Stimulated activated CD4-positive, alpha-beta T cell treated with anti-CD3 and anti-CD28 coated beads, Interleukin-1b, Interleukin-23, amount 100 ng/mL, for 4 hours (primary cell): ENCODE measurements at regions not wholly inside any gene's neighbourhood (a gene's known extent, or its start where the extent isn't known, plus 50 kb on each side); places are given as distances from the start of the nearest gene placed in this dataset.

ENCODE experiments used
- DNase-seq, 2 donors: peaks; one replicate each; pipeline ENCODE4 v3.0.0-alpha.2; 2020; ENCODE audit warnings: low read depth in 2 of 2

DNA sequence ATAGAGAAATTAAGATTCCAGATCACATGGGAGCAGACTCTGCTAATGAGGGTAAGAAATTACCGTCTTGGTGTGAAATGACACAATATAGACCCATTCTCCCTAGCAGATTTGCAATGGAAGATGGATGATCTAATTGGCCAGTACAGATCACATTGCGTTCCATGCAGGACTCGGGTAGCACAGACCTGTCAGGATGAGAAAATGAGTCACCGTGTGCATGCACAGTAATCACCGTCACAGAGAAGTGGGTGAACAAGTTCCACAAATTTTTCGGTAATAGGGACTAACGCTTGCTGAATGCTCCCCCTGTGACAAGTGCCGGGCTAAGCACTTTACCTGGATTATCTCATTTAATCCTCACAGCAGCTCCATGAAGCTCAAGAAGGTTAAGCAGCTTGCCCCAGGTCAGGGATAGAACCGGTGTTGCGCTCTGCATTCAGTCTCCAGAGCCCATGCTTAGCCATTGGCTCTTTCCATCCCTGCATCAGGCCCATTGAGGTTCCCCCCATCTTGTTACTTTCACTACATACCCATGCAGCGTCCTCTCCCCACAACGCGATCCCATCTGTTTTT, 375.6 kb downstream of the FBXW7 start:
- DNase-seq, result no peak

DNA sequence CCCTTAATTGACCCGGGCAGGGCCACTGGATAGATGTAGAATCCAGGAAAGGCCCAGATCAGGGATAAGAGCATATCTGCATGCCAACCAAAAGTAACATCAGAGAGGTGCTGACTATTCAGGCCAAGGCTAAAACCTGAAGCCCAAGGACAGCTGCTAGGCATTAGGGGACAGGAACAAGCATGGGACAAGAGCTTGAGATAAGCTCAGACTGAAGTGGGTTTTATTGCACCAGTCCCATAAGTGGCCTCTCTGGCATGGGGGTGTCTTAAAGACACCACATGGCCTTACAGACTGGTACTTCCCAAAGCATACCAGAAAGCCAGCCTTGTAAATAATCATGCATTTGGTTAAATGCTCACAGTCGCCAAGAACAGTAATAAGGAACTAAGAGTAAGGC, 376.1 kb downstream of the FBXW7 start:
- no peak for DNase-seq

DNA sequence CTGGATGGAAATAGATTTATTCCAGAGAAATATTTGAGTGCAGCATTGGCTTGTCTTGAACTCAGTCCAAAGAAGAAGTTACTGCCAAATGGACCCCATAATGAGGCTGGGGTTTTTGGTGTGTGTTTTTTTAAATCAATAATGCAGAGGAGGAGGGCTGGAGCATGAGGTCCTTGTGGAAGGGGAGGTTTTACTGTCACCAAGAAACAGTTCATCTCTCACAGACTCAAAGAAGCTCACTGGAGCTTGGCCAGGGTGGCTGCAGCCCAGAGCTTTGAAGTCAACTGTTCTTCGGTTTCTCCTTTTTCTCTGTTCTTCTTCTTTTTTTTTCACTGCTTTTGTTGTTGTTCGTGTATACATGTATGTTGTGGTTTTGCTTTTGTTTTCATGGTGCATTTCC, 377.7 kb downstream of the FBXW7 start:
- DNase-seq, result no peak

DNA sequence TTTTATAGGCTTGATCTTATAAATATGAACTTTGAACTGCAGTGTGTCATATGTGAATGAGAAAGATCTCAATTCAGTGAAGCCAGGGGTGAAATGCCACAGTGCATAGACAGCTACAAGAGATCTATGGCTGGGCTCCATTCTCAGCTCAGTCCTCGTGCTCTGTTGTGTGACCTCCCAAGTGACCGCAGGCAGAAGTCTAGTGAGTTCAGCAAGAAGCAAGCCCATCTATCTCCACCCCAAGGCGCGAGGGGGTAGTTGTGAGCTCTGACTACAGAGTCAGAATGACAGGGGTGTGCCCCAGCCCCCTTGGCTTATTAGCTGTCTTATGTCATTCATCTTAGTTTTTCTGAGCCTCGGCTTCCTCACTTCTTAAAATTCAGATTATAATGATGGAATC, 378.3 kb downstream of the FBXW7 start:
- DNase-seq, result no peak

DNA sequence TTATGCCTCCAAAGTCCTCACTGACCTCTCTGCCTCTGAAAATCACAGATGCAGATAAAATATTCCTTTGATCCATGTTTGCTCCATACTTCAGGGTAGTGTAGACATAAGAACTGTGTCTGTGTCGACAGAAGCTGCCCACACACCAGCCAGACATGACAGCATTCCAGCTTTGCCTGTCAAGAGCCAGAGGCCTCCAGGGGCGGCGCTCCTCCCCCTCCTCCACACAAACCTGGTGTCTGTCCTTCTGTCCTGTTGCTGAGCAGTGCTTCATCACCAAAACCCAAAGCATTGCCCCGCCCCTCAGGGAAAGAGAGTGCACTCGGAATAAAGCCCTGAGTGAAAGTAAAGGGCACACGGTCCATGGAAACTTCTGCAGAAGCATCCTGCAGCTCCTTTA, 379.4 kb downstream of the FBXW7 start:
- DNase-seq, result no peak

DNA sequence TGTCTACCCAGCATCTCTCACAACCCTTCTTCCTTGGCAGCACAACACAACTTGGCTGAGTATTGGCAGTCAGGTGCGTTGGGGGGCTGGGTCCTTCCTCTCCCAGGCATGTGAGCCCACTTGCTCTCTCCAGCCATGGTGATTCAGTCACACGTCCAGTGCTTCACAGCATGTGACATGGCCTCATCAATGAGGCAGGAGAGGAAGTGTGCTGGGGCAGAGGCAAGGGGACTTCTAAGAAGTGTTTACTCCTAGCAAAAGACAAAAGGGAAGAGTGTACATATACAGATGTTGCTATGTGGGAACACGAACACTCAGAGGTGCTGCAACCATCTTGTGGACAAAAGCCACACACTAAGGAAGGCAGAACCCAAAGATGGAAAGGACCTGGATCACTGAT, 380.8 kb downstream of the FBXW7 start:
- DNase-seq, result no peak

DNA sequence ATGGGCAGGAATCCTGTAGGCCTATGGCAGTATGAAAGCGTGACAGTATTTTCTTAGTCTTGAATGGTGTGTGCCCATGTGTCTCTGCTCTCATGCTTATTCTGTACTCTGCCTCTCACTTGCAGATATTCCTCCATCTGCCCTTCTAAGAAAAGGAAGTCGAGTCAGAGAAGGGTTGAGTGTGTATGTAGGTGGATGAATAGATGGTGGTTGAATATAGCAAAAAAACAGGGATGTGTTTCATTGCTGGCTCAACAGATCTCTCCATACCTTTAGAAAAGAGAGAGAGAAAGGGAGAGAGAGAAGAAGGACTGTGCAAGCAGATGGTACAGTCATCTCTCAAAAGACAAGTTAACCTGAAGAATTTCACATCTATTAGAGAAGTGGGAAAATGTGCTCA, 381.5 kb downstream of the FBXW7 start:
- DNase-seq, result no peak

DNA sequence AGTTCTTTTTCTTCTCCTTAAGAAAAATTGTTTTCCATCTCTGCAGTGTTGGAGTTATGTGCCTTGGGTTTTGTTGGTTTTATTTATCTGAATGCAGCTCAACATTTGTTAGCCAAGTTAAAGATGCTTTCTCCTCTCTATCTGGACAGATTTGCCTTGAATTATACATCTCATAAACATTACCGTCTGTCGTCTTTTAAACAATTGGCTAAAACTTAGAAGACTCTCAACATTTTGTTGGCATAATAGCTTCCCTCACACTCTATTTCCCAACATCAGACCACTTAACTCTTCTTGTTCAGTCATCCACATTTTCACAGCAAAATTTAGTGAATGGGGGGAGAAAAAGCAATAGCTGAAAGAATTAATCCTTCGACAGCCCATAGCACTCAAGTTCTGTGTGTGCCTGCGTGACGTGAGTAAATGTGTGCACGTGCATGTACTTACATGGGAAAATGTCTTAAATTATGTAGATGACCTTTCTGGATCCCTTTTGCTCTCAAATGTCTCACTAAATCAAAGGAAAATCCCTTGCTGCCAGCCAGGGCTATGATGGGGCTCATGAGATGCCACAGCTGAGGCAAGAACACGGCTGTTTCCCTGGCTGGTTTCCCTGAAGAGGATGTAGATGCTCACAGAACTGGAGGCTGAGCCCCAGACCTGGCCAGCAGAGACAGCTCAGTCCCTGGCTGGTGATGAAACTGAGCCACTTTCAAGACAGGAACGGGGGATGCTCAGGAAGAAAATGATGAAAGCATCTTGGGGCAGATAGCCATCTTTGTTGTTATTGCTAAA, 382.2 kb downstream of the FBXW7 start:
- no peak for DNase-seq

DNA sequence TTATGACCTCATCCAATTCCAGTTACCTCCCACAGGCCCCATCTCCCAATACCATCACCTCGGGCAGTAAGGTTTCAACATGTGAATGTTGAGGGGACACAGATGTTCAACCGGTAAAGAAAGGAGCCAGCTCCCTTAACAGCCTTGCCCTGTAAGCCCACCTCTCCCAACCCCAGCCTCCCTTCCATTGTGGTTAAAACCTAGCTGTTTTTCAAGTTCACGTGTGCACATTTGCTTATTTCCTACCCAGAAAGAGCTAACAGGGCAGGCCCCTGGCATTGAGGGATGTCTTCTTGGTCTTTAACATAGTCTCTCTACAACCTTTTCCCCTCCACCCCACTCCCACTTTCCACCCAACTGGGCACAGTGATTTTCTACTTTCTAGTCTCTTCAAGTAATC, 385.7 kb downstream of the FBXW7 start:
- DNase-seq, result no peak

DNA sequence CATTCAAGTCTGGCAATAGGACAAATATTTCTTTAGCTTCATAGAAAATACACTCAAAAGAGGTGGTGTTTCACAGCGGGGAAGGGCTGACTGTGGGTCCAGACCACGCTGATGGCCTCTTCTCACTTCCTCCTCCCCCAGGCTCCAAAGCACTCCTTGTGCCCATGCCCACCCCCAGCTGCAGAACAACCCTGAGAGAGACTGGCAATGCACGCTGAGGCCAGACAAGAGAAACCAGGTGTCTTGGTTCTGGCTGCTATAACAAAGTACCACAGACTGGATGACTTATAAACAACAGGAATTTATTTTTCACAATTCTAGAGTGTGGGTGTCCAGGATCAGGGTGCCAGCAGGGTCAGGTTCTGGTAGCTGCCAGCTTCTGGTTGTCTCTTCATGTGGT, 386.1 kb downstream of the FBXW7 start:
- DNase-seq, result no peak

DNA sequence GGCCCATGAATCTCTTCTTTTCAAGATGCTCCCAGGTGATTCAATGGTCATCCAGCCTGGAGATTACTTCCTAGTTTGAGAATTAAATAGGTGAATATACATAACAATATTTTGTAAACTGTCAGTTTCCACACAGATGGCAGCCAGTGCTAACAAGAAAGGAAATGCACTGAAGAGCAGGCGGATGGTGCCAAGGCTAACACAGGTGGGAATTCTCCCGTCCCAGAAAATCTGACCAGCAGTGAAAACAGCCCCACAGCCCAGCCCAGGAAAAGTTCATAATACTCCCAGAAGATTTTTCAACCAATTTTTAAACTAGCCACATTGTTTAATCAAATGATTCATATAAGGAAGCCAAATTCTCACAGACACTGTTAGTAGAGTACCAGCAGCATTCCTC, 387.2 kb upstream of the GATB start:
- no peak for DNase-seq

DNA sequence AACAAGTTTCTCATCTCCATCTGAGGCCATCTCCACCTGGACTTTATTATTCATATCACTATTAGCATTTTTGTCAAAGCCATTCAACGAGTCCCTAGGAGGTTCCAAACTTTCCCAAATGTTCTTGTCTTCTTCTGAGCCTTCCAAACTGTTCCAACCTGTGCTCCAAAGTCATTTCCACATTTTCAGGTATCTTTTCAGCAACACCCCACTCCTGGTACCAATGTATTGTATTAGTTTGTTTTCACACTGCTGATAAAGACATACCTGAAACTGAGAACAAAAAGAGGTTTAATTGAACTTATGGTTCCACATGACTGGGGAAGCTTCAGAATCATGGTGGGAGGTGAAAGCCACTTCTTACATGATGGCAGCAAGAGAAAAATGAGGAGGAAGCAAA, 385.4 kb upstream of the GATB start:
- no peak for DNase-seq

DNA sequence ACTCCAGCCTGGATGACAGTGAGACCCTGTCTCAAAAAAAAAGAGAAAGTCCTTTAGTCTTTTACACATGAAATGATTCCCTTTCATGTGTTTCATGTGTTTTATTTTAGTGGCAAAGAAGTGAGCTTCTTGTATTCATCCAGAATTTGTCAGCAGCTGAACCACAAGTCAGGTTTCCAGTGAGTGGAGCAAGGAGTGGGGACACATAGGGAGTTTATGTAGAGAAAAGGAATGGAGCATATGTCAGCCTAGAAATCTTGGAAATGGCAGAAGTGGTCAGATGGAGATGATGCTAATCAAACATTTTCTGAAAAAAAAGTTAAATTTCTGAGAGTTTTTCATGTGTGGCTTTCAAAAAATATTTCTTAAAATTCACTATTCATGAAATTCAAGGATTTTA, 383.0 kb upstream of the GATB start:
- DNase-seq, result no peak

DNA sequence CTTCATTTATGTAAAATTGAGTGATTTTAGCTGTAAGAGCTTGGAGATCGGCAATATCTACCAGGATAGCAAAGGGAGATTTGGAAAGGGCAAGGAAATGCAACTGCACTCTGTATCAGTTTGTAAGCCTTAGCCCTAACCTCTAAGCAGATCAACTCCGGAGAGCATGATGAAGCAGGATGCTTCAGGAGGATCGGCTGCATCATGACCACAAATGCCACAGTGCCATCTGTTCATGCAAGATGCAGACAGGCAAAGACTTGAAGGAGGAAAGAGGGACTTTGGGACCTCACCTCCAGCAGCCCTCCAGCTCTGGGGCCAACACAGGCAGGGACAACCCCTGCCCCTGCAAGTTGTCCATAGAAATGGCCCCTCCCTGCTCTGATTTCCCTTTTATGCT, 377.6 kb upstream of the GATB start:
- DNase-seq, result no peak

DNA sequence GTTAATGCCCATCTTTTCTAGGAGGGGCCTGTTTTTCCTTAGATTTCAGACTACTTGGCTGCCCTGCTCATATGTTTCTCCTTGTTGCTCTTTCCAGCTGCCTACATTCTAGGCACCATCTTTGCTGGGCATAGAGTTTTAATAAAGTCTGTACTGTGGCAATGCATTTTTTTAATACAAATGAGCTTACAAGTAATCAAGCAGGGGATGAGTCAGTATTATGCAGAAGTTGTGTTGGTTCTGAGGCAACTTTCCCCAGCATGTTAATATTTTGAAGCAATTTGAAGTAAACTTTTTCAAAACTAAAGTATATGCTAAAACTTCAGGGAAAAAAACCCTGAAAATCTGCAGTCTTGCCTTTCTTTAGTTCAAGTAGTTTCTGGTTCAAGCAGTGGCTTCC, 372.0 kb upstream of the GATB start:
- no peak for DNase-seq

DNA sequence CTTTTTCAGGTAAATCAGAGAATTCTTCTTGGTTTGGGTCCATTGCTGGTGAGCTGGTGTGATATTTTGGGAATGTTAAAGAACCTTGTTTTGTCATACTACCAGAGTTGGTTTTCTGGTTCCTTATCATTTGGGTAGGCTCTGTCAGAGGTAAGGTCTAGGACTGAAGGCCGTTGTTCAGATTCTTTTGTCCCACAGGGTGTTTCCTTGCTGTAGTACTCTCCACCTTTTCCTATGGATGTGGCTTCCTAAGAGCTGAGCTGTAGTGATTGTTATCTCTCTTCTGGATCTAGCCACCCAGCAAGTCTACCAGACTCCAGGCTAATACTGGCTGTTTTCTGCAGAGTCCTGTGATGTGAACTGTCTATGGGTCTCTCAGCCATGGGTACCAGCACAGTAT, 367.5 kb upstream of the GATB start:
- no peak for DNase-seq

DNA sequence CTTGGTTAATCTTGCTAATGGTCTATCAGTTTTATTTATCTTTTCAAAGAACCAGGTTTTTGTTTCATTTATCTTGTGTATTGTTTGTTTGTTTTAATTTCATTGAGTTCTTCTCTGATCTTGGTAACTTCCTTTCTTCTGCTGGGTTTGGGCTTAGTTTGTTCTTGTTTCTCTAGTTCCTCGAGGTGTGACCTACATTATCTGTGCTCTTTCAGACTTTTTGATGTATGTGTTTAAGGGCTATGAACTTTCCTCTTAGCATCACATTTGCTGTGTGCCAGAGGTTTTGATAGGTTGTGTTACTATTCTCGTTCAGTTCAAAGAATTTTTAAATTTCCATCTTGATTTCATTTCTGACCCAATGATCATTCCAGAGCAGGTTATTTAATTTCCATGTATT, 365.4 kb upstream of the GATB start:
- no peak for DNase-seq

DNA sequence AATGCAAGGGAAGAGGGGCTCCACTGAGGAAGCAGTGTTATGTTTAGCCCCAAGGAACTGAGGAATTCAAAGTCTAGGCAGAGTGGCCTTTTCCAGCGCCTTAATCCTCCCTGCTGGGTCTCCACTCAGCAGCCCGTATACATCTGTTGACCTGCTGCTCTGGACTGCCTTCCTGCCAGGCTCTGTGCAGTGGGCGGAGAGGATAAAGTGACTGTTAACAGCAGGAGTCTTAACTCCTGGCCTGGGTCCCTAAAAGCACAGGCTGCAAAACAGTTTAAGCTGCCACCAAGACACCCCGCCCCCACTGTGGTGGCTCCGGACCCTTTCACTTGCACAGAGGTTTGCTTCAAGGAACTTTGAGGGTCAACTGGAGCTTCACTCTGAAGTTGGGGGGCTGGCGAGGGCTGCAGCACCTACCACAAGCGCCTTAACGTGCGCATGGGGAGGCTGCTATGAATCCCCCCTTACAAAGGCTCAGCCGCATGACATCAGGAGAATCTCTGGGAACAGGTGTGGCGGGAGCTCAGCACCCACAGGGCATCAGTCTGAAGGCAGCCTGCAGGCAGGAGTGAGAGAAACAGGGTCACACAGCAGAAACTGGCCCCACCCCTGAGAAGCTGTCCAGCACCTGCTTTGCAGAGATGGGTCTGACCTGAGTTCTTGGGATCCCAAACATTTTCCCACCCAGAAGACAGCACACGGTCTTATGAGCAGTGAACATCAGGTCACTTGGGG, 358.2 kb upstream of the GATB start:
- DNase-seq, result no peak

DNA sequence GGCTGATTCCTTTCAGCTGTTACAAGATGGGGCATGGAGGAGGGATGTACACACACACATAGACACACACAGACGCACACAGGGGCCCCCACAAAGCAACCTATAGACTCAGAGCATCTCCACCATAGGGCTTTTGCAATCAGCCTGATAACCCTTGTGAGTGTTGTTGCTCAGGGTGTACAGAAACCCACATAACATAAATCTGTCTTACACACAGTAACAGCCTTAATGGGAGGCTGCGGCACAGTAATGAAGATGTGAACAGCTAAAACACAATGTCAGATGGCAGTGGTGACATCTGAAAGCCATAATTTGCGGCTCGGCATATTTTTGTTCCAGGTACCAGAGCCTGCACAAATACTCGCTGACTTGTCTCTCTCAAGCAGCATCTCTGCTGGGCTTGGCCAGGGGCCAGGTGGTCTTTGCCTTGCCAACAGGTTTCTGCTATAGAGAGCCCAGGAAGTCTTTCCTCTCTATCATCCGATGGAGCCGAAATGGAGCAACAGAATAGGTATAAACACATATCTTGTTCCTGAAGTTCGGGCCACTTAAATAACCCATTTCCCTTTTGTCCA, 357.2 kb upstream of the GATB start:
- DNase-seq, result no peak

DNA sequence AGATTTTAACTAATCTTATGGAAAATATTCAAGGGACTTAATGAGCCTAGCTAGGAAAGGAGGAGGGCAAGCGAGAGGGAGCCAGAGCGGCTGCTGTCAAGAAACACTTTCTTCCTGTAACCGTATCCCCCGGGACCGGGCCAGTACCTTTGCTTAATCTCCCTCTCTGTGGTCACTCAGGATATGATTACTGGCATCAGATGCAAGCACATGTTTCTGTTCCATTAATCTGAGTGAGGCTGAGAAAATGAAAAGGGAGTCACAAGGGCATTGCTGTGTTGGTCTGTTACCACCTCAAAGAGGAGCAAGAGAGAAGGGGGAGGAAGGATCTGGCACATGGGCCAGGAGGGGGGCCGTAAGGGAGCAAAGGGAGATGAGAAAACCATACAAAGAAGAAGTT, 356.7 kb upstream of the GATB start:
- DNase-seq, result no peak

DNA sequence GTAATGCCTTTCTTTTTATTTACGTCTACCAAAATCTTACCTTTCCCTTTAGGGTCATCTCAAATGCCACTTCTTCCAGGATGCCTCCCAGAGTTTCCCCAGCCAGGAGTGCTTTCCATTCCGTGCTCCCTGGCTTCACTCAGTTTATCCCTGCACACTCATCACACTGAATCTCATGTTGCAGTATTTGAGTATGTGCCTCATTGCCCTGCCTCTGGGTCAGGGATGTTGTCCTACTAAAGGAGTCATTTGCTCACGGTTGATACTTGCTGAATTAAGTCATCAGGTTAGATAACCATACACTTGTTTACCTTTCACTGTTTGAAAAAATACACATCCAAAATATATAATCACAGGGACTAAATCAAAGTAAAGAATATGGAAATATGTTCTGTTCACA, 356.2 kb upstream of the GATB start:
- DNase-seq, result no peak

DNA sequence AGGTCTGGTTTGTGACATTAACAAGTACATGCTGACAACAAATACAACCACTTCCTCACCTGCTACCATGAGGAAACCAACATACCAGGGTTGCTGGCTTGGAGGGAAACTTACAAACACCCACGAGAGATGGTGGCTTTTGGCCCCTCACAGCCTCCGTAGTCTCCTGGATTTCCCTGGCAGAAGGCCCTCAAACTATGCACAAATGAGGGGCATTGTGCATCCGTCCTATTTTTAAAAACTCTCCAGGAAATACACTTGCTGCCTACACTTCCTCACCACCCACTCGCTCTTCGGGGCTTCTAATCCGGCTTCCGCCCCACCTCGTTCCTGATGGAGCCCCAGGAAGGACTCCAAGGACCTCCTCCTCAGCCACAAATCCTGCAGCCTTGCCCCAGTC, 355.0 kb upstream of the GATB start:
- no peak for DNase-seq

DNA sequence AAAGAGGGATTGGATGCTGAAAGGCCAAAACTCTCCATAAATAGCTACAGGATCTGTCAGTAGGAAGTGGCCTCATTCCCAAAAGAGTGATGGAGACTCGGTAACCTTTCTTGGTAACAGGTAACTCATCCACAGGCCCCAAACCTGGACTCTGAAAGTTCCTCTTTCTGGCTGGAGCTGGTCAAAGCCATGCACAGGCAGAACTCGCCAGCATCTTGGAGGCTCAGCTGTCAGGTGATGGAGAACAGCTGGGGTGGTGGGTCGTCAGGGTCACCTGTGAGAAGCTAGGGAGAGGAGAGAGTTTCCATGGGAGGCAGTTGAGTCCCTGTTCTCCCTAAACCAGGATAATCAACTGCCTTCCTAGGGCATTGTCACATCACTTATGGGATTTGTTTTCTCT, 354.3 kb upstream of the GATB start:
- no peak for DNase-seq
